GM18517 (cell line): ENCODE measurements at regions not wholly inside any gene's neighbourhood (a gene's known extent, or its start where the extent isn't known, plus 50 kb on each side); places are given as distances from the start of the nearest gene placed in this dataset.
"Not testable (repeated sequence)": the region's sequence is repeated elsewhere in the genome, so short reads cannot be mapped to it uniquely, and the experiment has no call there.

ENCODE experiments used
- ATAC-seq: cut with Tn5 transposase; IDR thresholded peaks from one replicate; pipeline ENCODE4 v1.9.1; 2021; ENCODE audit warnings: mild to moderate bottlenecking, moderate library complexity; ENCODE audit not compliant: unreplicated experiment

- no peak for ATAC-seq
Observed at GRCh38 chr6:56752009-56752408, 109.3 kb upstream of the DST start.

DNA sequence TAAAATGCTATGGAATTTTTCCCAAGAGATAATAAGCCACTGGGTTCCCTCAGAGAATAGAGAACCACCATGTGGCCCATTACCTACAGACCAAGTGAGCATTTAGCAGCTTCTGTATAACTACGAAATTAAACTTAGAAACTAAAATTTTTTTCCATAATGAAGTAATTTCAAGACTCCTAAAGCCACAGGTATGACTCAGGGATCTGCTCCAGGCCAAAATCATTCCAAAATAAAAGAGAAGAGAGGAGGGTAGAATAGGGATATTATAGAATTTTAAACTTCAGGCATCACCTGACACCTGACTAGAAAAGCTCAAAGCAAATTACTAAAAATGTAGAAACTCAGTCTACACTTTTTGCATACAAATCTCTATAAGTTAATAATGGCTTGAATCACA is 108.9 kb upstream of the DST start:
- ATAC-seq = no peak

DNA sequence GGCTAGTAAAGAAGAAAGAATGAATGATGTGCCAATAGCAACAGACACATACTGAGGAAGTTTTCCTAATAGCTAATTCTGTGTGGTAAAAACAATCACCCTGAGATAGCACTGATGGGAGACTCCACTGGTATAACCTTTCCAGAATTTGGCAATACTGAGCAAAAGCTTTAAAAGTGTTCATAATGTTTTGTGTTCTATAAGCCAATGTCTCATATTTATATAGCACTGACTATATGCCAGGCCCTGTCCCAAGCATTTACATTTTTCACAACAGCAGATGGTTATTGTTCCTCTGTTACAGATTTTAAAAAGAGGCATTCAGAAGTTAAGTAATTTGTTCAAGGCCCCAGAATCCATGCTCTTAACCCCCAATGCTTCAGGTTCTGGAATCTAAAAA is 108.0 kb upstream of the DST start:
- ATAC-seq = no peak

DNA sequence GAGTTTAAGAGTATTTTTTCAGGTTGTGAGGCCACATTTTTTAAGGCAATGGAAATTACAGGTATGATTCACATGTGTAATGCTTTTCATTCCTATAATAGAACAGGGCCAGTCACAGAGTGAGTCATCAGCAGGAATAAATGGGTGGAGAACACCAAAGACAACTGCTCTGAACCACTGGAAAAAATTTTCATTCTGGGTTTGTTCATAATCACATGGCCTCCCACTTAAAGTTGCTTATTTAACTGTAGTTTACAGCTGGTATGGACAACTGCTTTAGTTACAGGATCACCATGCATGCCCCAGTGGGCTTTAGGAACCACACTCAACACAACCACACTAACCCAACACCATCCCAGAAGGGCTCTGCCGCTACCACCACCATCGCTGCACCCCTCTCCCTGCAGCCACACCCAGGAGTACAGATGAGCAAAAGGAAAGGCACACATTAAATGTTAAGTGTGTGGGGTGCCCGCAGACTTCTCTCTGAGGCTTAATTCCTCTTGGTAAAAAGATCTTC is 107.0 kb upstream of the DST start:
- ATAC-seq = no peak

DNA sequence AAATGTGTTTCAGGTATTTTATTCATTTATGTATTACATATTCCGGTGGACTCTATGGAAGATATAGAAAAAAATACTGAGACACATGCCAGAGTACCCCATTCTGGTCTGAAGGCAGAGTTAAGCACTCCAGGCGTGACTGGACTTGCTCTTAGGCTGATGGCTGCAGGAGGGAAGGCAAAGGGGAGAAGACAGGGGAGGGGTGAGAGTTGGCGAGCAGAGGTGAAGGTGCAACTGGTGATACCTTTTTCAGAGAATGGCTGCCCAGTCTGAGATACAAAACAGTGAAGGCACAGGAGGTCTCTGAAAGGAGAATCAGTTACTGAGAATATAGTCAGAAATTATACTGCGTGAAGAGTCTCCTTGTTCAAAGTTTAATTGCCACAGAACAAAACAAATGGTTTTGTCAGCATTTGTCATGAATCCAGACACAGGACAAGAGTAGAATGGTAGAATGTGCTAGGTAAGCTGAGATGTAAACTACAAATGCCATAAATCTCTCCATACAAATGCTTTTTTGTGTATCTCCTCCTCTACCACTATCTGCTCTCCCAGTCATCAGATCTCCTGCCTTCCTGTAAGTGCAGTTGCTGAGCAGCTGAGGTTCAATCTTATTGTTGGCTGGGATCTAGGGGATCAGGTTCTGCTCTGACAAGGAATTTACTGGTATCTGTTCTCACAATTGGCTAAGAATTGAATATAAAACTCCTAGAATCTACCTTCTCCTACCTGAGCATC is 104.2 kb upstream of the DST start:
- no peak for ATAC-seq

DNA sequence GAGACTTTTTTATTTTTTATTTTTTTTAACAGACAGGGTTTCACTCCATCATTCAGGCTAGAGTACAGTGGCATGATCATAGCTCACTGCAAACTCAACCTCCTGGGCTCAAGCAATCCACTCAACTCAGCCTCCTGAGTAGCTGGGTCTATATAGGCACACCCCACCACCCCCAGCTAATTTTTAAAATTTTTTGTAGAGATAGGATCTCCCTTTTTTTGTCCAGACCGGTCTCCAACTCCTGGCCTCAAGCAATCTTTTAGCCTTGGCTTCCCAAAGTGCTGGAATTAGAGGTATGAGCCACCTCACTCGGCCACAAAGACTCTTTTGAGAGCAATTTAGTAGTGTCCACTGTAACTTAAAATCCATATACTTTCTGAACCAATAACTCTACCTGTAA is 103.3 kb upstream of the DST start:
- ATAC-seq = no peak

DNA sequence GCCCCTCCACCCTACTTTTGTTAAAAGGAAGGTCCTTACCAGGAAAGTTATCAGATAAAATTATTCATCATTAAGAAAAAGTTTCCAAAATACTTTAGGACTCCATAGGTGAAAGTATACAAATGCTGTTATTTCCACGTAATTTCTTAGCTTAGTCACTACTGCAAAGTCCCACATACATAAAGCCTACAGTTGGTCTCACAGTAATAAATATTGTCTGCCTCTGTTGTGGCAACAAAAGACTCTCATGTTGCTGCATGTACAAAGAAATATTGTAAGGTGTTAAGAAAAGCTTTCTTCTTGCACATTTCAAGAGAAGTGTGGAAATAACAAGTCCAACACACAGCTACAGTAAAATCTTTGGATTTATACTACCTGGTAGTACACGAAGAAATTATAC is 102.4 kb upstream of the DST start:
- ATAC-seq = no peak

GRCh38 chr6:56744528-56744927 is 101.8 kb upstream of the DST start:
- peak; percentile 42 for ATAC-seq

DNA sequence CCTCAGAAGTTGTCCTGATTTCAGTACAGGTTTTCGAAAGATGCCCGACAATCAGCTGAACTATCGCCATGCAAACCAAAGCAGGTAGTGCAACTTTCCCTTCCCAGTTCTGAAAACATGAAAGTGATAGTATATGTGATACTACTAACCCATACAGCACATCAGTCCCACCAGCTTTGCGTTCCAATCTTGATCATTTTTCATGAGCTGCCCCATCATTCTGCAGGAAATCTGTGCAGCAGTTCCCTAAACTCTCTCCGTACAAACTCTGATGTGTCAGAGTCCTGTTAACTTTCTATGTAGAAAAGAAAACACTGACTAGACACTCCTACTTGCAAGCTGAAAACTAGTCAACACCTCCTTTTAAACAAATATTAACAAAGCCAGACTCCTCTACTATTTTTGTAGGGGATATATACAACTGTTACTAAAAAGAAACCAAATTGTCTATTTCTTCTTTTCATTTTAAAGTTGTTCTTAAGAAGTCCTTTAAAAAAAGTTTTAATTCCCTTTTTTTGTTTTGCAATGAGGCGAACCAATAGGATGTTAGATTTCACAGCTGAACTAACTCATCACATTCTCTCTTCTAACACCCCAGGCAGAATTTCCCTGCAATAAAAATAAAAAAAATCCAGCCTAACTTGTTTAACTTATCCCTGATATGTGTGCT is 99.6 kb upstream of the DST start:
- peak; percentile 47 for ATAC-seq

- ATAC-seq = no peak
Observed at GRCh38 chr6:56741472-56741871, 98.8 kb upstream of the DST start.

- no peak for ATAC-seq
Observed at GRCh38 chr6:56739836-56740815, 97.4 kb upstream of the DST start.

GRCh38 chr6:56736804-56737203 is 94.1 kb upstream of the DST start:
- ATAC-seq = no peak

- ATAC-seq = no peak
Observed at GRCh38 chr6:56734335-56734734, 91.6 kb upstream of the DST start.

DNA sequence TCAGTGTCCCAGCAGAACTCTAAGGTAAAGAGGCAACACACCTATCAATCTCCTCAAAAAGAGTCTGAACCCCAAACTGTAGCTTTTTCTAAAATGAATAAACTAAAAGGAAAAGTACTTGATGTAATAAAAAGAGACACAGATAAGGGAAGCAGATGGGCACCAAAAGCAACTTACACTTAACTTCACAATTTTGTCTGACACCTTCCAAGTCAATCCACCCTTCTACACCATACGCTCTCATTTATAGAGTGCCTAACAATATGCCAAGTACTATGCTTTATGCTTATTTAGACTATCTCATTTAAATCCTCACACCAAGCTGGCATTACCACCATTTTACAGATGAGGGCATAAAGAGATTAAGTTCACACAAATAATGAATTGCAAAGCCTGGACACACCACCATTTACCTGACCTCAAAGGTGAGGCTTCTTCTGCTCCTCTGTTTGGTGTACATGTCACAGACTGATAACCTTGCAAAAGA is 90.6 kb upstream of the DST start:
- no peak for ATAC-seq

DNA sequence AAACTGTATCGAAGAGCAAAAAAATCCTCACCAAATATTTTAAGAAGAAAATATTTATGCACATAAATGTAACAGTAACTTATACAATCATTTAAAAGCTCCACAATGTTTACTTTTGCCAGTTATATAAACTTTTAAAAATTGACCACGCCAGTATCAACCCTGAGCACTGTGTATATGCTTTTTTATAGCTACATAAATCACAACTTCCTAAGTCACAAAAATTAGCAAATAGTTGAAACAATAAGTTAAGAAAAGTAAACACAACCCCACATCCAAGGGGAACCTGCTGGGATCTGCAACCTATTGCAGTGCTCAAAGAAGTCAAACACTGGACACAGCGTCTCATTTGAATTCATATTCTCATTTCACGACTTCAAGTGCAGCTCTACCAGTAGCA is 89.8 kb upstream of the DST start:
- ATAC-seq = no peak

- no peak for ATAC-seq
Observed at GRCh38 chr6:56730663-56731529, 88.2 kb upstream of the DST start.

DNA sequence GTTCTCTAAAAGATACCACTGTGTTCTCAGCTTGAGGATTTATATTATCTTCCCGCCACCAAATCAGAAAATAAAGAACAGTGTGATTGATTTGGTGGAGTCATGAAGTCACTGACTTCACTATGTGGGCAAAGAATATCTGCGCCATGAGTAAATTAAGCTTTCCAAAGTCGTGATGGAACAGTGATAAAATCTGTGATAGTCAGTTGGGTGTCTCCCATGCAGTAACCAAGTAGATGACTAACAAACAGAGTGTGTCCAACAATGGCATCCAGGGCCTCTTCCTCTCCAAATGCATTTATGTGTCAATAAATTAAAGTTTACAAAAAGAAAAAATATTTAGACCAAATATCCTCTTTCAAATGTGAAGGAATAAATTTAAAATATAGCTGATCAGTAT is 87.0 kb upstream of the DST start:
- no peak for ATAC-seq

- ATAC-seq = not testable (repeated sequence)
Observed at GRCh38 chr6:56729166-56729565, 86.5 kb upstream of the DST start.

- no peak for ATAC-seq
Observed at GRCh38 chr6:56727097-56727850, 84.6 kb upstream of the DST start.
